Body of pancreas (tissue), 4 donors: ENCODE measurements at regions not wholly inside any gene's neighbourhood (a gene's known extent, or its start where the extent isn't known, plus 50 kb on each side); places are given as distances from the start of the nearest gene placed in this dataset.

Source experiments
- ATAC-seq: fragments of 150-250 bp; one replicate; pipeline ENCODE4 v1.9.1; 2016
- DNase-seq, 4 donors: peaks; one replicate each; pipeline ENCODE4 v3.0.0-alpha.2; 2019
- H3K27ac ChIP-seq, 4 donors: fragments of 200-600 bp; sonication (generic); 1 replicate in 3 of 4; 2 replicates in 1 of 4; pipeline versions ENCODE4 v1.5.1 to v1.6.1; 2016 to 2019; ENCODE audit warnings: mild to moderate bottlenecking in 1 of 4, mixed read lengths in 1 of 4, moderate library complexity in 1 of 4
- H3K27me3 ChIP-seq, 2 donors: fragments of 200-600 bp; sonication (generic); one replicate each; pipeline ENCODE4 v1.6.0; 2016; ENCODE audit warnings: mild to moderate bottlenecking in 1 of 2
- H3K36me3 ChIP-seq, 2 donors: fragments of 200-600 bp; sonication (generic); replicated peaks in 1 of 2; 2 replicates each; pipeline ENCODE4 v1.5.1; 2016; ENCODE audit warnings: low read depth in 2 of 2; ENCODE audit not compliant: insufficient read depth in 1 of 2
- H3K4me1 ChIP-seq: fragments of 200-600 bp; sonication (generic); one replicate; pipeline ENCODE4 v1.6.0; 2016
- H3K4me3 ChIP-seq, 2 donors: fragments of 200-600 bp; sonication (generic); 1 replicate in 1 of 2; 2 replicates in 1 of 2; pipeline ENCODE4 v1.5.1; 2016 to 2019
- H3K9me3 ChIP-seq, 3 donors: fragments of 200-600 bp; sonication (generic); 1 replicate in 2 of 3; 2 replicates in 1 of 3; pipeline ENCODE4 v1.5.1; 2016
- CTCF ChIP-seq, 7 experiments: fragments of 450-650 bp in 4 of 7; fragments of 200-600 bp in 3 of 7; sonication (generic) in 3 of 7; IDR thresholded peaks; one replicate each; pipeline ENCODE4 v1.5.1; 2016 to 2019; ENCODE audit warnings: antibody characterized with exemption in 7 of 7
- POLR2A ChIP-seq, 3 donors: fragments of 450-650 bp; IDR thresholded peaks; one replicate each; pipeline ENCODE4 v1.6.1; 2016; ENCODE audit warnings: antibody characterized with exemption in 3 of 3, mild to moderate bottlenecking in 2 of 3
- WGBS, 2 donors: methylation state at CpG; one replicate each; pipeline ENCODE4 v1.1.5; 2017; 5-methylcytosine and 5-hydroxymethylcytosine counted together
- intact Hi-C: fragments of 100-400 bp; cut with DNase I; formaldehyde crosslinking; loops from one replicate; pipeline ENCODE4 v1.15.1; 2023

DNA sequence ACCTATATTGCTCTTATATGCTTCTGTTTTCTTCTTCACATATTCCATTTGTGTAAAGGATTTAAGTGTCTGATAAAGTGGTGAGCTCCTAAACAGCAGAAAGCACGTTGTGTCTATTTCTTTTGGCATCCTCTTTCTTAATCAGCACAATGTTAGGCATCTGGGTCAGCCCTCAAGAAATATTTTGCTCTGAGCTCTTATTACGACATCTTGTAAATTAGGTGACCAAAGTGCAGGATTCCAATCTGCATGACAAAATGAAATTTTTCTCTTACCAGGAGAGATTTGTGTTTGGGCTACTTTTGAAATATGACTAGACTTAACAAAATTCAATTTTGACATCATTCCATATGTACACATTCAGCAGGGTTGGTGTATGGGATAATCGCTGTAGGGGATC is 210.0 kb upstream of the IGFBP7 start:
- DNase-seq (no peak), ATAC-seq (no peak)
- Histone ChIP-seq H3K4me3 (no peak overlapping the region), H3K27me3 (no peaks in the 10 kb centered on the region), H3K36me3 (no peaks in the 10 kb centered on the region), H3K4me1 (no peaks in the 10 kb centered on the region), H3K27ac (no peak overlapping the region), H3K9me3 (no peaks in the 10 kb centered on the region)
- WGBS, 2 donors, result 63 to 74% methylated on average over 3 of the region's 3 CpGs
- no peak for TF ChIP-seq CTCF (IDR thresholded peaks at IDR 0.05)
- no peak for TF ChIP-seq POLR2A (IDR thresholded peaks at IDR 0.05)
- intact Hi-C loops, result no loop called here

DNA sequence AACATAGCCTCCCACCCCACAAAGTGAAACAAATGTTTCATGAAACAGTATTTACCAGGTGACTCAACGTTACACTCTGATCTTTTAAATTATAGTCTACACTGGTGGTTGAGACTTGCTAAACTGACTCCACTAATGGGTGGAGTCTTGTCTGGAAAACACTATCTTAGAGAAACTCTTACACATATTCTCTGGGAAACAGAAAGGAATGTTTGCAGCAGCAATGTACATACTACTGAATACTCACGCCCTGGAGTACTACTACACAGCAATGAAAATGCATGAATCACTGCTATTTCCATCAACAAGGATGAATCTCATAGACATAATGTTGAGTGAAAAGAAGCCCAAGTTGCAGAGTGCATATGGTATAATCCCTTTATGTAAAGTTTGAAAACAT is 208.5 kb upstream of the IGFBP7 start:
- ATAC-seq (no peak), DNase-seq (no peak)
- no peaks in the 10 kb centered on the region for H3K9me3 ChIP-seq
- WGBS, 2 donors, result 56 to 75% methylated on average over 2 of the region's 2 CpGs
- H3K27ac ChIP-seq, result no peak overlapping the region
- TF ChIP-seq POLR2A (IDR thresholded peaks at IDR 0.05), result no peak
- TF ChIP-seq CTCF (IDR thresholded peaks at IDR 0.05), result no peak
- intact Hi-C loops, result no loop called here
- no peaks in the 10 kb centered on the region for H3K4me1 ChIP-seq
- no peak overlapping the region for H3K4me3 ChIP-seq
- H3K36me3 ChIP-seq, result no peaks in the 10 kb centered on the region
- H3K27me3 ChIP-seq, result no peaks in the 10 kb centered on the region

- Histone ChIP-seq H3K4me1 (no peaks in the 10 kb centered on the region), H3K9me3 (no peaks in the 10 kb centered on the region), H3K4me3 (no peak overlapping the region), H3K36me3 (no peaks in the 10 kb centered on the region), H3K27me3 (no peaks in the 10 kb centered on the region), H3K27ac (no peak overlapping the region)
- TF ChIP-seq CTCF (IDR thresholded peaks at IDR 0.05), result no peak
- TF ChIP-seq POLR2A (IDR thresholded peaks at IDR 0.05), result no peak
- ATAC-seq (no peak), DNase-seq (no peak)
- 79 to 81% methylated on average over 5 of the region's 5 CpGs for WGBS, 2 donors
- intact Hi-C loops, result no loop called here
Observed at GRCh38 chr4:57314636-57315035, 204.5 kb upstream of the IGFBP7 start.

DNA sequence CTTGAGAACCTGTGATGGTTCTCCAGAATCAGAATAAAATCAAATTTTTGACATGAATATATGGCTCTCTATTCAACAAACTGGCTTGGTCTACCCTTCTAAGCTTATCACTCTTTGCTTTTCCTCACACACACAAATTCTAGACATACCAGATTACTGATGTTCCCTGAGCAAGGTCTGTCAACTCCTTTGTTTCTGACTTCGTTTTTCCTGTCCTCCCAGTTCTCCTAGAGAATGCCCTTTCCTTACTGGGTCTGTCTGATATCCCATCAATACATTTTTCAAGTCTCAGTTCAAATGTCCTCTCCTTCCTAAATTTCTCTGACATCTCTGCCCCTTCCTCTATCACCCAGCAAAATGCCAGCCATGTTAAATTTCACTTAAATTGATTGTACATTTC is 202.1 kb upstream of the IGFBP7 start:
- DNase-seq (no peak), ATAC-seq (no peak)
- Histone ChIP-seq H3K9me3 (no peaks in the 10 kb centered on the region), H3K36me3 (no peaks in the 10 kb centered on the region), H3K4me1 (no peaks in the 10 kb centered on the region), H3K27me3 (peaks cover 0 to 4% of the 10 kb centered on the region in 2 donors), H3K27ac (no peak overlapping the region), H3K4me3 (no peak overlapping the region)
- intact Hi-C loops, result no loop called here
- TF ChIP-seq CTCF (IDR thresholded peaks at IDR 0.05), result no peak
- no peak for TF ChIP-seq POLR2A (IDR thresholded peaks at IDR 0.05)
- WGBS, 2 donors, result 15 to 35% methylated on average over 1 of the region's 1 CpG

GRCh38 chr4:57309658-57310057 is 199.5 kb upstream of the IGFBP7 start:
- no peaks in the 10 kb centered on the region for H3K4me1 ChIP-seq
- no peaks in the 10 kb centered on the region for H3K36me3 ChIP-seq
- H3K9me3 ChIP-seq, result no peaks in the 10 kb centered on the region
- DNase-seq, result no peak
- peaks cover 0 to 4% of the 10 kb centered on the region in 2 donors for H3K27me3 ChIP-seq
- ATAC-seq, result no peak
- TF ChIP-seq CTCF (IDR thresholded peaks at IDR 0.05), result no peak
- H3K27ac ChIP-seq, result no peak overlapping the region
- WGBS, 2 donors, result 48 to 64% methylated on average over 1 of the region's 1 CpG
- no peak overlapping the region for H3K4me3 ChIP-seq
- intact Hi-C loops, result no loop called here
